HPDE6-E6E7 (cell line): ENCODE measurements at regions not wholly inside any gene's neighbourhood (a gene's known extent, or its start where the extent isn't known, plus 50 kb on each side); places are given as distances from the start of the nearest gene placed in this dataset.

Experiments used
- DNase-seq: peaks from one replicate; pipeline ENCODE4 v3.0.0; 2011; ENCODE audit warnings: missing footprints; ENCODE audit errors: extremely low spot score

DNA sequence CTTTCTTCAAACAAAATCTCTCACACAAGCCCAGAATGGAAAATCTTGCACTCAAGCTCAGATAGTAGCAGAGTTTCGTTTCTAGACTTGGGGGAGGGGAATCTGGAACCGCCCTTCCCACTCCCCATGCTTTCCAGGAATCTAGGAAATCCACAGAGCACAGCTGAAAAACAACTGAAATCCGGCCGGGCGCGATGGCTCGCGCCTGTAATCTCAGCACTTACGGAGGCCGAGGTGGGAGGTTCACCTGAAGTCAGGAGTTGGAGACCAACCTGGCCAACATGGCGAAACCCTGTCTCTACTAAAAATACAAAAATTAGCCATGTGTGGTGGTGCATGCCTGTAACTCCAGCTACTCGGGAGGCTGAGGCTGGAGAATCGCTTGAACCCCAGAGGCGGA, 127.3 kb upstream of the SLC34A2 start:
- DNase-seq, result no peak

DNA sequence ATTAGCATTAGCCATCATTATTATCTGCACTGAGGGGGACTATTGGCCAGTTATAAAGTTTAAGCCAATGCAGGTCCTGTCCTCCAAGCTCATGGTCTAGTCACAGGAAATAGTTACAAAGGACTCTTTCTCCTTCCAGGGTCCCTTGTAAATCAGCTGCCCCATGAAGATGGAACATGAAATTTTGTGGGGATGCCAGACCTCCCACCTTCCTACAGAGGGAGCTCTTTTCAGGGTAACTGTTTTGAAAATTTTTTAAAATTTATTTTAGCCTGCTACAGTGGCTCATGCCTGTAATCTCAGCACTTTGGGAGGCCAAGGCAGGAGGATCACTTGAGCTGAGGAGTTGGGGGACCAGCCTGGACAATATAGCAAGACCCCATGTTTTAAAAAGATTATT, 124.4 kb upstream of the SLC34A2 start:
- DNase-seq, result no peak

DNA sequence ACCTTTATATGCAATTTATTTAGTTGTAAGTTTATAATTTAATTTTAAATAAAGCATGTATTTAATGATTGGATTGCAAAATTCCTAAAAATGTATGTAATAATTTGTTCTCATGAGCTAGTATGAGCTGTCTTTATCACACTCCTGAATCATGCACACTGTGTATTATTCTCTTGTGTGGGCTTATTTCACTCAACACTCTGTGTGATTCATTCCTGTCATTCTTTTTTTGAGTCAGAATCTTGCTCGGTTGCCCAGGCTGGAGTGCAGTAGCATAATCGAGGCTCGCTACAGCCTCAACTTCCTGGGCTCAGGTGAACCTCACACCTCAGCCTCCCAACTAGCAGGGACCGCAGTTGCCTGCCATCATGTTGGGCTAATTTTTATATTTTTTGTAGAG, 123.1 kb upstream of the SLC34A2 start:
- DNase-seq, result no peak

DNA sequence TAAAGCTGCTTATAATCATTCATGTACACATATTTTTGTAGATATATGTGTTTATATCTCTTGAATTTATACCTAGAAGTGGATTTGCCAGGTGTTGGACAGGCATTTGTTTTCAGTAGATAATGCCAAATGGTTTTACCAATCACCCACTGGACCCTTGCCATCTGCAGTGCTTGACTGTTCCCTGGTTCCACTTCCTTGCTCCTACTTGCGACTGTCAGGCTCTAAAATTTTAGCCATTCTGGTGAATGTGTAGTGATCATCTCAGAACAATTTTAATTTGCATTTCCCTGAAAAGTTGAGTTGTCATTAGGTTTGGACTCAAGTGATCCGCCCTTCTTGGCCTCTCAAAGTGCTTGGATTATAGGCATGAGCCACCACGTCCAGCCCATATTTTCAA, 122.4 kb upstream of the SLC34A2 start:
- no peak for DNase-seq

DNA sequence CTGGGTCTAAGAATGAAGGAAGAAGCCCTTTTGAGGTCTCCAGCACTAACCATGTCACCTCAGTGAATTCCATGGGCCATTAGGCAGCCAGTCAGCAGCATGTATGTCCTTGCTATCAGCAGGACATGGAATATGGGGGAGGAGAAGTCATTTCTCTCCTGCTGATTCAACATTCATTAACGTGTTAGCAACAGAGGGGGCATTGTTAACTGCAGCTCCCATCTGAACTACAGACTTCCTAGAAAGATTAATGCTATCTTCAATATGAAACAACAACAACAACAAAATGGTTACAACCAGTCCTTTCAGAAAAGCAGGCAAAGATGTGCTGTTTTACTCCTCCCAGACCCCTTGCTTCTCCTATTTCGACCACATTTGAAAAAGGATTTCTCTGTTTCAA, 120.4 kb upstream of the SLC34A2 start:
- no peak for DNase-seq

DNA sequence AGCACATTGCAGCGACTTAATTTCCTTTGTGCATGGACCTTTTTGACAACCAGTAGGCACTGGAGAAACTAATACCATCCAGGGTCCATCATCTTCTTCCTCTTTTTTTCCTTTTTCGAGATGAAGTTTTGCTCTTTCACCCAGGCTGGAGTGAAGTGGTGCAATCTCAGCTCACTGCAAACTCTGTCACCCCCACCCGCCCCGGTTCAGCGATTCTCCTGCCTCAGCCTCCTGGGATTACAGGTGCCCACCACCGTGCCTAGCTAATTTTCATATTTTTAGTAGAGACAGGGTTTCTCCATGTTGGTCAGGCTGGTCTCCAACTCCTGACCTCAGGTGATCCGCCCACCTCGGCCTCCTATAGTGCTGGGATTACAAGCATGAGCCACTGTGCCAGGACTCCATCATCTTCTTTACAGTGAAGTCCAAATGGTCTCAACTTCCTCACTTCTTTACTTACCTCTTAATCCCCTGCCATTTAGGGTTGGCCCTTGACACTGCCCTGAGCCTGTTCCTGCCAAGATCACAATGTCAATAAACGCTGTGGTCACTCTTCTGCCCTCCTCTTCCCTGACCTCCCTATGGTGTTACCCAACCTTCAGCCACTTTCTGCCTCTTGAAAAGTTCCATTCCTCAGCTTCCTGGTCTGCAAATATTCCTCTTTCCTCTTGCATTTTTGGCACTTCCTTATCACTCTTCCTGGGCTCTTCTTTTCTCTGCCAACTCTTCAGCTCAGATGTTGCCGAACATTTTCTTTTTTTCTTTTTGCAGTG, 119.8 kb upstream of the SLC34A2 start:
- no peak for DNase-seq

DNA sequence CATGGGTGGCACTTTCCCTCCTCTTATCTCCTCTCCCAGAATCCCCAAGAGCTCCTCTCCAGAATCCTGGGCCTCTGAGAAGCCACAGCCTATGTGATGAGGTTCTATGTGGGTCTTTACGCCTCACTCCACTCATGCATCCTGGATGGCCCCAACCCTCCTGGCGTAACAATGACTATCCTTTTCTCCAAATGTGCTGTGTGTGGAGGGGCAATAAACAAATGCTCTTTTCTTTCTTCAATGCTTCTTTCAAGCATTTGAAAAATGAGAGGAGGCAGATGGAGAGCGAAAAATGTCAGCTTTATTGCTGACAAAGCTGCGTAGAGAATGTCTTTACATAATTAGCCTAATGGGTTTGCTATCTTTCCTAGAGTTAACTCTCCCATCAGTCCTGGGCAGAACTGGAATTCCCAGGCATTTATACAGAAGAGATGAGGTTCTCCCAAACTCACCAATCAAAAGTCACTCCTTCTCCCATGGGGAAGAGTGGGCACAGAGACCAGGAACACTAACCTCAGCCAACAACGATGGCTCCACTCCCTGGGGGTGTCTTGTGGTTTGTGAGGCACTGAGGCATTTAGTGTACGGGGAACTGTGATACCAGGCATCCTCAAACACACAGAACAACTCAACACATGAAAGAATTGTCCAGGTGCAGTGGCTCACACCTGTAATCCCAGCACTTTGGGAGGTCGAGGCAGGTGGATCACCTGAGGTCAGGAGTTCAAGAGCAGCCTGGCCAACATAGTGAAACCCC, 118.9 kb upstream of the SLC34A2 start:
- DNase-seq, result no peak

DNA sequence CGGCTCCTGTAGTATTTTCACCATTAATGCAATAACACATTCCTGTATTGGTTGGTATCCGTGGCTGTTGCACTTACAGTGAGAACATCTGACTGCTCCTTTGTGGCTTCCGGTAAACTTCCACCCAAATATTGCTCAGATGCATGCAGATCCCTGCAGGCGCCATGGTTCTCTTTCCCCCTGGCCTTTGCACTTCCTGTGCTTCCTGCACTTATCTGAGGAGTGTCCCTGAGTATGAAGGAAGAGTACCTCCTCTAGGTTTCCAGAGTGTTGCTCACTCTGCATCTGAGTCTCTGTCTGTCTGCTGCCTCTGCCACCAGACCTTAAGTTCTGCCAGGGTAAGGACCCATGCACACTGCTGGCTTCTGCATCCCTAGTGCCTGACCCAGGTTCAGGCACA, 117.2 kb upstream of the SLC34A2 start:
- no peak for DNase-seq

DNA sequence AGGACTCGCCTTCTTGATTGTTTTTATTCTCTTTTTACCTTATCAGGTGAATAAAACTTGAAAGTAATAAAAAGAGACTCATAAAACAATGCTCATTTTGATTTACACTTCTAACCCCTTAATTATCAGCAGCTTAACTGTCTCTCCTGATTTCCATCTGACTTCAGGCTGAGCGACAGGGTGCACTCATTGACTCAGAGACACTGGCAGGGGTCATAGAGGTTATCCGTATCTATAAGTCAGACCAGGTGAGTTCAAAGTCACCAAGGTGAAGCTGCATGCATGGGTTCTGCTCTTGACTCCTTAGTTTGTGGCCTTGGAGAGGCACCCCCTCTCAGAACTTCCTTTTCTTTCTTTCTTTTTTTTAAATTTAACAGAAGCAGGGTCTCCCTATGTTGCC, 116.4 kb upstream of the SLC34A2 start:
- DNase-seq, result no peak

DNA sequence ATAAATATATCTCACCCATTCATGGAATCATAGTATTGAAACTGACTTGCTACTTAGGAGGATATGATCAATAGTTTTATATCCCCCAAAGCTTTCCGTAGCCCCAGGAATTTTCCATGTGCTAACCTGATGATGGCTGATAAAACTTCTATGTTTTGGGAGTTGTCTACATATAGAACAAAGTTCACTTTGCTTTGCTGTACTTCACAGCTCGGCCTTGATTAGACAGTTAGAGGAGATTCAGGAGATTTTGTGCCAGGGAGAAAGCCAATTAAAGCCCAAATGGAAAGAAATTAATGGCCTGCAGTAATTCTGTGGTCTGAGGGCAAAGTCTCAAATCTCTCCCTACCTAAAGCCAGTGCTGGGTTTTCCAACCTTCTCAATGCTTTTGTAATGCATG, 114.9 kb upstream of the SLC34A2 start:
- DNase-seq, result no peak

DNA sequence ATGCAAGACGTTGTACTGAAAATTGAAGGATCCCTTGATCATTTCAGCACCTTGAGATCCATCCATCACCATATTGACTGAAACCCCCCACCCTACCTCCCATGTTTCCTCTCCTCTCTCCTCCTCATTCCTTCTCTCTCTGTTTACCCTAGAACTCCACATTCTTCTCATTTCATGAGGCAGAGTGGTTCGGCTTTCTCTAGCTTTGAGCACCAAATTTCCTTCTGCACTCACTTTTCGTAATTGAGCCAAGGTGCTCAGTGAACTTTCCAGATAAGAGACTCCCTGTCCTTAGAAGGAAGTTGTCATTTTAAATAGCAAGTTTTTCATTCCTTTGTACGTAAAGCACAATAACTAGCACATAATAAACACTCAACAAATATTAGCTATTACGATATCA, 108.3 kb upstream of the SLC34A2 start:
- DNase-seq, result no peak

DNA sequence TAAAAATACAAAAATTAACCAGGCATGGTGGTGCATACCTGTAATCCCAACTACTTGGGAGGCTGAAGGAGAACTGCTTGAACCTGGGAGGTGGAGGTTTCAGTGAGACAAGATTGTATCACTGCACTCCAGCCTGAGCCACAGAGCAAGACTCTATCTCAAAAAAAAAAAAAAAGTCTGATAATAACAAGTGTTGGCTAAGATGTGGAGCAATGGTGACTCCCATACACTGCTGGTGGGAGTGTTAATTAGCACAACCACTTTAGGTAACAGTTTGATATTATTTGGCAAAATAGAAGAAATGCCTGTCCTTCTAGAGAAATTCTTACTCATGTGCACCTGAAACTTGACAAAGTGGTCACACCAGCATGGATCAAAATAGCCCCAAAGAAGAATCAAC, 106.2 kb upstream of the SLC34A2 start:
- DNase-seq, result no peak

DNA sequence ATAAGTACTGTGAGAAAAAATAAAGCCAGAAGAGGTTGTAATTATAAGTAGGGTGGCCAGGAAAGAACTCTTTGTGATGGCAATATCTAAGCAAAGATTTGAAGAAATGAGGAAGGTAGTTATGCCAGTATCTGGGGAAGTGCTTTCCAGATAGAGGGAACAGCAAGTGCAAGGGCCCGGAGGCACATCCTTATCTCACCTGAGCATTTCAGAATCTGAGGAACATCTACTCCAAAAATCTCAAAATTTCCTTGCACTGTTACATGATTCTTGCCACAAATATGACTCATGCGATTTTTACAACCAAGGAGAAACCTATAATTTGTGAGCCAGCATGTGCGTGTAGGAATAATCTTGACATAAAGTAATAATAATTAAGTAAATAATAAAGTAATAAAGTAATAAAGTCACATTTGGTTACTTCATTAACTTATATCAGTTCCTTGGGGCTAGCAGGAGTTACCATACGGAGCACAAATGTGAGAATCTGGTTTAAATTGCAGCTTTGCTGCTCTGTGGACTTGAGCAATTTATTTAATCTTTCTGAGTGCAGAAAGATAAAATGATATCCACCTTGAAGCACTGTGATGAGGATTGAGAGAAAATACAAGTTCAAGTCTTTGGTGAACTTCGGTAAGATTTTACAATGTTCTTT, 105.1 kb upstream of the SLC34A2 start:
- no peak for DNase-seq

DNA sequence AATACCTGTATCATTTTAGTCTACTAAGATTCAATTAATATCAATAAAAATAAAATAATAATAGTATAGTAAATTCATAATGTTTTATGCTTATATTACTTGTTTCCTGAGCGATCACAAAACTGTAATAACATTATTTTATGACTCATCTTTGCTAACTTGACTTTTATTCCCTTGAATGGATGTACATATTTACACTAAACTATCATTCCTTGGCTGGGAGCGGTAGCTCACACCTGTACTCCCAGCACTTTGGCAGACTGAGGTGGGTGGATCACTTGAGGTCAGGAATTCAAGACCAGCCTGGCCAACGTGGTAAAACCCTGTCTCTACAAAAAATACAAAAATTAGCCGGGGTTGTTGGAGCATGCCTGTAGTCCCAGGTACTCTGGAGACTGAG, 104.0 kb upstream of the SLC34A2 start:
- no peak for DNase-seq

DNA sequence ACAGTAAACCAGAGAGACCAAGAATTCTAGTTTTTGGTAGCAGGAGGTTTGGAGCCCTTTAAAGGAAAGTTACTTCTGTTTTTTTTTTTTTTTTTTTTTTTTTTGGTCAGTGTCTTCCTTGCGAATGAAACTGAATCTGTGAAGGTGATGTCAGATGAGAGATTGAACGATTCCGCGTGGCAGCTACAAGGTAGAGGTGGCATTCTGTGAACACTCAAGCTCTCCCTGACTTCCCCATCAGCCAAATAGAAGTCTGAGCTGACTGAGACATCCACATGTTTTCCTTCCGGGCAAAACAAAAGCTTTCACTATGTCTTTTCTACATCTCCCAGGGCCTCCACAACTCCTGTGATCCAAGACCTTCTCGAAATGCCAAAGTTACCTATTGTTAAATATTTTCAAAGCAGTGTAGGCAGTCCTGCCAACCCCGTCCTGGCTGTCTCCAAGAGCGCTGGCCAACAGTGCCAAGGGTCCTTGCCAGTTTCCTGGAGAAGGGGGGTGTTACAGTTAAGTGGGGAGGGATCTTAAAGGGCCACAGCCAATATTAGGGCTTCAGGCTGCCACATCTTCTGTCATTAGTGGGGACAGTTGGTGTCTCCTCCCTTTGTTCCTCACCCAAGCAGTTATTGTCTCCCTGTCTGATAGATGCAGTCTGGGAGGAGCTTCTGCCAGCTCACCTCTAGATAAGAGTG, 102.9 kb upstream of the SLC34A2 start:
- DNase-seq, result no peak

DNA sequence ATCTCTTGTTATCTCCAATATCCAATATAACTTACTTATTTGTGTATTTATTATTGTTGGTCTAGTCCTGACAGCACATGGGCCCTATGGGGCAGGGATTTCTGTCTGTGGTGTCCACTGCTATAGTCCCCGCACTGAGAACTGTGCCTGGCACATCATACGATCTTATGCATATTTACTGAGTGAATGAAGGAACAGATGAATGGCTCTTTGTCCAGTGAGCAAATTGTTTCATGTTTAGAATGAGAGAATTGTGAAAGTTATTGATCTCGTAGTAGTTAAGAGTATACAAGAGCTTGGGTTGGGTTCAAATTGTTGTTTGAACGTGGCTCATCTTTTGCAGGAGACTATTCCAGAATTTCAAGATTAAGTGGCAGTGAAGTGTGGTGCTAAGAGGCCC, 96.1 kb upstream of the SLC34A2 start:
- DNase-seq, result no peak

DNA sequence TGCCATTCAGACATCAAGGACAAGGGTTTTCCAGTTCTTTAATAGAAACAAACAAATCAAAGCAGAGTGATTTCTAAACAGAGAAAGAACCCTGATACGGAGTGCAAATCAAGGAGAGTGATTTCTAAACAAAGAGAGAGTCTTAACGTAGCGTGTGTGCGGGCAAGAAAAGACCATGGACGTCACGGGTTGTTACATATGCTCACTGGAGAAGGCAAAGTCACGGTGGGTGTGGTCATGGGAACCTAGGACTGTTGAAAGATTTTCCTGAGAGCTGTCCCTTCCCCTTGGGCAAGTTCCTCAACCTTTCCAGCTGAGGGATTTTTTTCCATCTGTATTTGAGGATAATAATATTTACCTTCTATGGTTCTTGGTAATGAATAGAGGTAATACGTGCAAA, 95.0 kb upstream of the SLC34A2 start:
- no peak for DNase-seq

DNA sequence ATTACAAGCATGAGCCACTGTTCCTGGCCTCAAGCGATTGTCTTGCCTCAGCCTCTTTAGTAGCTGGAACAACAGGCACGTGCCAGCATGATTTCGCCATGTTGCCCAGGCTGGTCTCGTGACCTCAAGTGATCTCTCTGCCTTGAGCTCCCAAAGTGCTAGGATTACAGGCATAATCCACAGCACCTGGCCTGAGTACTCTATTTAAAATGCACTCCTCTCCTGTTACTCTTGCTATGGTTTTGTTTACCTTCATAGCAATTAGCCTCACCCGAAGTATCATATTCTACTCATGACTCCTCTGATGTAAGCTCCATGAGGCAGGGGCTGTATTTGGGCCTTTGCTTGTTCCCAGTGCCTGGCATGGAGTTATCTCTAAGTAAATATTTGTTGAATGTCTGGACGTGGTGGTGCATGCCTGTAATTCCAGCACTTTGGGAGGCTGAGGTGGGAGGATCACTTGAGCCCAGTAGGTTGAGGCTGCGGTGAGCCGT, 92.5 kb upstream of the SLC34A2 start:
- DNase-seq, result no peak

DNA sequence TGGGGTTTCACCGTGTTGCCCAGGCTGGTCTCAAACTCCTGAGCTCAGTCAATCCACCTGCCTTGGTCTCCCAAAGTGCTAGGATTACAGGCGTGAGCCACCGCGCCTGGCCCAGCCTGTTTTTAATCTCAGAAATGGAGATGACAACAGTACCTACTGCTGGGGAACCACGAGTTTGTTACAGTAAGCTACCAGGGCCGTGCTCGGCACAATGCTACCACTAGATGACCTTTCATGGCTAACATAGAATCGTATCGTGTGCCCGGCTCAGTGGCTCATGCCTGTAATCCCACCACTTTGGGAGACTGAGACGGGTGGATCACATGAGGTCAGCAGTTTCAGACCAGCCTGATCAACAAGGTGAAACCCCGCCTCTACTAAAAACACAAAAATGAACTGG, 90.8 kb upstream of the SLC34A2 start:
- no peak for DNase-seq

DNA sequence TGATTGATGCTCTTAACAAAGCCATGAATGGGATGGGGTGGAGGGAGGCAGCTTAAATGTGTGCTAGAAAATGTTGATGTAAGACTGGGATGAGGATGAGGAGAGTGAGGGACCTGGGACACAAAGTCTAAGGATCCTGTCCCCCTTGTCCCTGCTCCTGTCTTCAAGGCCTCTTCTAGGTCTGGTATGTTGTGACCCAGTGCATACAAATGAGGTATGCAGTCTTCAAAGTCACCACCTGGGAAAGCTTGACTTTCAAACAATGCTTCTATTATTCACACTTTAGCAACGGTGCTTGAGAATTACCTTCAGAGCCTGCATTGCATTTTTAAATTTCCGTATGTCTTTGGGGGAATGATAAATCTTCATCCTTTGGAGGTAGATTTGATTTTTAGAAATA, 88.4 kb upstream of the SLC34A2 start:
- no peak for DNase-seq

DNA sequence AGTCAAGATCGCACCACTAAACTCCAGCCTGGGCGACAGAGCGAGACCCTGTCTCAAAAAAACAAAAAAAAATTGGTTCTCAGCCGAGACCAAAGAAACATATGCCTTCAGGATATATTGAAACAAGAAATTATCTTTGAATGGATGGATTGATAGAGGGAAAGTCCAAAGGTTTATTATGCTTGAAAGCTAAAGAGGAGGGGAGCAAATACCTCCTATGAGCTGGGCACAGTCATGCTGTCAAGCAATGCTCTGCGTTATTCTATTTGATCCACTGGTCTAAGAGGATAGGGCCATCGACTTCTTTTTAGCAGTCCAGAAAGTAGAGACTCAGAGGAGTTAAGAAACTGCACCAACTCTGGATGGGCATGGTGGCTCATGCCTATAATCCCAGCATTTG, 85.9 kb upstream of the SLC34A2 start:
- no peak for DNase-seq

DNA sequence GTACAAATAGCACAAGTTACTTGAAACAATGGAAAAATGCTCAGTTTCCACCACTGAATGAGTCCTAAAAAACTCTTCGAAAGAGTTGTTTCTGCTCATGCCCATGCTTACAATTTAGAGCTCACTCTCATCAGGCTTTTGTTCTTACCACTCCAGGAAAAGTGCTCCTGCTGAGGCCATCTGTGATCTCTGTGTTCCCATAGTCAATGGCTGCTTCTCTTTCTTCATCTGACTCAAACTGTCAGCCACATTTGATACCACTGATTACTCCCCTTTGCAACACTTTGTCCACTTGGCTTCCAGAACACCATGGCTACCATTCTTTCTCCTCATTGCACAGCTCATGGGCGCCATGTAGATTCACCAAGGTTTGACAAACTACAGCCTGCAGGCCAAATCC, 80.0 kb upstream of the SLC34A2 start:
- no peak for DNase-seq
